Fibroblast of peridontal ligament (primary cell): ENCODE measurements at regions not wholly inside any gene's neighbourhood (a gene's known extent, or its start where the extent isn't known, plus 50 kb on each side); places are given as distances from the start of the nearest gene placed in this dataset.

Experiments used
- DNase-seq: peaks from one replicate; pipeline ENCODE4 v3.0.0-alpha.2; 2010; ENCODE audit errors: extremely low read depth

GRCh38 chr2:23237147-23237546 is 147.8 kb upstream of the KLHL29 start:
- no peak for DNase-seq

GRCh38 chr2:23238011-23238657 is 146.8 kb upstream of the KLHL29 start:
- DNase-seq = no peak

- no peak for DNase-seq
Observed at GRCh38 chr2:23239374-23239773, 145.6 kb upstream of the KLHL29 start.

- DNase-seq = no peak
Observed at GRCh38 chr2:23241121-23241520, 143.9 kb upstream of the KLHL29 start.

- no peak for DNase-seq
Observed at GRCh38 chr2:23241611-23242245, 143.3 kb upstream of the KLHL29 start.

GRCh38 chr2:23243073-23243659 is 141.8 kb upstream of the KLHL29 start:
- DNase-seq = no peak

- DNase-seq = no peak
Observed at GRCh38 chr2:23244617-23245016, 140.4 kb upstream of the KLHL29 start.

GRCh38 chr2:23246992-23247683 is 137.8 kb upstream of the KLHL29 start:
- no peak for DNase-seq

- DNase-seq = no peak
Observed at GRCh38 chr2:23248667-23249066, 136.3 kb upstream of the KLHL29 start.

GRCh38 chr2:23249348-23249747 is 135.6 kb upstream of the KLHL29 start:
- no peak for DNase-seq

GRCh38 chr2:23250371-23250770 is 134.6 kb upstream of the KLHL29 start:
- DNase-seq = no peak

GRCh38 chr2:23256643-23257042 is 128.3 kb upstream of the KLHL29 start:
- no peak for DNase-seq

GRCh38 chr2:23260621-23261020 is 124.4 kb upstream of the KLHL29 start:
- no peak for DNase-seq

GRCh38 chr2:23268467-23269263 is 116.3 kb upstream of the KLHL29 start:
- no peak for DNase-seq

GRCh38 chr2:23269747-23270146 is 115.2 kb upstream of the KLHL29 start:
- no peak for DNase-seq

- DNase-seq = no peak
Observed at GRCh38 chr2:23270810-23271209, 114.2 kb upstream of the KLHL29 start.

- no peak for DNase-seq
Observed at GRCh38 chr2:23271230-23271629, 113.7 kb upstream of the KLHL29 start.

GRCh38 chr2:23273786-23274185 is 111.2 kb upstream of the KLHL29 start:
- no peak for DNase-seq

GRCh38 chr2:23280401-23280800 is 104.6 kb upstream of the KLHL29 start:
- no peak for DNase-seq

- DNase-seq = peak; percentile 8
Observed at GRCh38 chr2:23283653-23284052, 101.3 kb upstream of the KLHL29 start.

- no peak for DNase-seq
Observed at GRCh38 chr2:23285091-23285800, 99.7 kb upstream of the KLHL29 start.
